SK-N-SH treated with all-trans-retinoic acid at 6 μM for 48 hours (cell line): ENCODE measurements at regions not wholly inside any gene's neighbourhood (a gene's known extent, or its start where the extent isn't known, plus 50 kb on each side); places are given as distances from the start of the nearest gene placed in this dataset.

Source experiments
- ARNTL ChIP-seq: fragments of 450-650 bp; formaldehyde crosslinking; IDR thresholded peaks from 2 replicates; pipeline ENCODE4 v1.5.0; 2020; ENCODE audit warnings: low read depth, mild to moderate bottlenecking, moderate library complexity, borderline replicate concordance
- BACH2 ChIP-seq: fragments of 250-450 bp; sonication (Bioruptor Pico); IDR thresholded peaks from 2 replicates; pipeline ENCODE4 v1.9.0; 2021; ENCODE audit warnings: mild to moderate bottlenecking, borderline replicate concordance
- CREB5 ChIP-seq: fragments of 250-450 bp; sonication (Bioruptor Pico); IDR thresholded peaks from 2 replicates; pipeline ENCODE4 v1.5.1; 2020; ENCODE audit warnings: low read depth, mild to moderate bottlenecking, moderate library complexity
- CSDC2 ChIP-seq: fragments of 250-450 bp; sonication (Bioruptor Pico); IDR thresholded peaks from 2 replicates; pipeline ENCODE4 v1.5.0; 2020; ENCODE audit warnings: mild to moderate bottlenecking, moderate library complexity
- CSRNP3 ChIP-seq: fragments of 250-450 bp; sonication (Bioruptor Pico); IDR thresholded peaks from 2 replicates; pipeline ENCODE4 v1.5.1; 2021; ENCODE audit warnings: mild to moderate bottlenecking, moderate library complexity
- RARB ChIP-seq: fragments of 250-450 bp; sonication (Bioruptor Pico); IDR thresholded peaks from 2 replicates; pipeline ENCODE4 v1.8.0; 2021; ENCODE audit warnings: mild to moderate bottlenecking, moderate library complexity
- TOX ChIP-seq: fragments of 250-450 bp; sonication (Bioruptor Pico); IDR thresholded peaks from 2 replicates; pipeline ENCODE4 v1.8.0; 2021; ENCODE audit warnings: mild to moderate bottlenecking, moderate library complexity, borderline replicate concordance
- TSHZ2 ChIP-seq: fragments of 250-450 bp; sonication (Bioruptor Pico); IDR thresholded peaks from 2 replicates; pipeline ENCODE4 v1.5.0; 2020; ENCODE audit warnings: mild to moderate bottlenecking, moderate library complexity
- ZC3H10 ChIP-seq: fragments of 250-450 bp; sonication (Bioruptor Pico); IDR thresholded peaks from 2 replicates; pipeline ENCODE4 v1.5.1; 2021; ENCODE audit warnings: mild to moderate bottlenecking, moderate library complexity
- ZFP30 ChIP-seq: fragments of 450-650 bp; formaldehyde crosslinking; IDR thresholded peaks from 2 replicates; pipeline ENCODE4 v1.5.0; 2022; ENCODE audit warnings: mild to moderate bottlenecking, moderate library complexity
- ZNF8 ChIP-seq: fragments of 450-650 bp; formaldehyde crosslinking; IDR thresholded peaks from 2 replicates; pipeline ENCODE4 v1.5.0; 2020; ENCODE audit warnings: mild to moderate bottlenecking, moderate library complexity

GRCh38 chr5:117833691-117834090 lies 1154.7 kb downstream of the DTWD2 start:
- TF ChIP-seq ARNTL (CRISPR knock-in tag): no peak
- no peak for TF ChIP-seq TOX (CRISPR knock-in tag)
- TF ChIP-seq ZC3H10 (CRISPR knock-in tag): no peak
- TF ChIP-seq ZNF8 (CRISPR knock-in tag): no peak
- no peak for TF ChIP-seq CREB5 (CRISPR knock-in tag)
- no peak for TF ChIP-seq RARB
- TF ChIP-seq CSDC2 (CRISPR knock-in tag): no peak
- TF ChIP-seq BACH2 (CRISPR knock-in tag): no peak
- no peak for TF ChIP-seq ZFP30 (CRISPR knock-in tag)
- no peak for TF ChIP-seq CSRNP3 (CRISPR knock-in tag)
- no peak for TF ChIP-seq TSHZ2
